ENCODE measurements at regions not wholly inside any gene's neighbourhood (a gene's known extent, or its start where the extent isn't known, plus 50 kb on each side); places are given as distances from the start of the nearest gene placed in this dataset.

DNA sequence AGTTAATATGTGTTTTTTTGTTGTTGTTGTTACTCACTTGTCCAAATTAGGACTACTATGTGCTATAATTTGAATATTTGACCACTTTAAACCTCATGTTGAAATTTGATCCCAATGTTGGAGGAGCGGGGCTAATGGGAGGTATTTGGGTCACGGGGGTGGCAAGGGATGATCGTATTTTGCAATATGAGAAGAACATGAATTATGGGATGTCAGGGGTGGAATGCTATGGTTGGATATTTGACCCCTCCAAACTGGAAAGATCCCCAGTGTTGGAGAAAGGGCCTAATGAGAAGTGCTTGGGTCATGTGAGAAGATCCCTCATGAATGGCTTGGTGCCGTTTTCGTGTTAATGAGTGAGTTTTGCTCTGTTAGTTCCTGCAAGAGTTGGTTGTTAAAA, 119.8 kb downstream of the NUDT12 start:
- TF ChIP-seq EZH2 (IDR thresholded peaks at IDR 0.05; ENCODE audit: borderline replicate concordance, insufficient read depth, low read length, poor library complexity, severe bottlenecking), result no peak
- TF ChIP-seq MXI1 (conservative IDR thresholded peaks at IDR 0.05; ENCODE audit: poor library complexity, severe bottlenecking), result no peak
- TF ChIP-seq, protein P1, sequence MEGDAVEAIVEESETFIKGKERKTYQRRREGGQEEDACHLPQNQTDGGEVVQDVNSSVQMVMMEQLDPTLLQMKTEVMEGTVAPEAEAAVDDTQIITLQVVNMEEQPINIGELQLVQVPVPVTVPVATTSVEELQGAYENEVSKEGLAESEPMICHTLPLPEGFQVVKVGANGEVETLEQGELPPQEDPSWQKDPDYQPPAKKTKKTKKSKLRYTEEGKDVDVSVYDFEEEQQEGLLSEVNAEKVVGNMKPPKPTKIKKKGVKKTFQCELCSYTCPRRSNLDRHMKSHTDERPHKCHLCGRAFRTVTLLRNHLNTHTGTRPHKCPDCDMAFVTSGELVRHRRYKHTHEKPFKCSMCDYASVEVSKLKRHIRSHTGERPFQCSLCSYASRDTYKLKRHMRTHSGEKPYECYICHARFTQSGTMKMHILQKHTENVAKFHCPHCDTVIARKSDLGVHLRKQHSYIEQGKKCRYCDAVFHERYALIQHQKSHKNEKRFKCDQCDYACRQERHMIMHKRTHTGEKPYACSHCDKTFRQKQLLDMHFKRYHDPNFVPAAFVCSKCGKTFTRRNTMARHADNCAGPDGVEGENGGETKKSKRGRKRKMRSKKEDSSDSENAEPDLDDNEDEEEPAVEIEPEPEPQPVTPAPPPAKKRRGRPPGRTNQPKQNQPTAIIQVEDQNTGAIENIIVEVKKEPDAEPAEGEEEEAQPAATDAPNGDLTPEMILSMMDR (IDR thresholded peaks at IDR 0.05; ENCODE audit: poor library complexity, severe bottlenecking), result no peak
- no peak for TF ChIP-seq RAD21 (conservative IDR thresholded peaks at IDR 0.05)
- no peak for TF ChIP-seq TAF1 (IDR thresholded peaks at IDR 0.05; ENCODE audit: low read depth)
- TF ChIP-seq EP300 (conservative IDR thresholded peaks at IDR 0.05; ENCODE audit: poor library complexity, severe bottlenecking), result no peak
- no peak for TF ChIP-seq REST (IDR thresholded peaks at IDR 0.05; ENCODE audit: borderline replicate concordance)
- TF ChIP-seq SMC3 (conservative IDR thresholded peaks at IDR 0.05; ENCODE audit: poor library complexity), result no peak
- TF ChIP-seq POLR2AphosphoS5 (IDR thresholded peaks at IDR 0.05), result no peak
- no peak overlapping the region for H3K9ac ChIP-seq (ENCODE audit: low read length)
- H3K4me2 ChIP-seq (ENCODE audit: low read length), result no peak overlapping the region
- H3K79me2 ChIP-seq (replicated peaks; ENCODE audit: insufficient read depth, low read length), result no peaks in the 10 kb centered on the region
- H3K27ac ChIP-seq (ENCODE audit: low read length), result no peak overlapping the region
- no peaks in the 10 kb centered on the region for H4K20me1 ChIP-seq (ENCODE audit: insufficient read depth)
- H3F3A ChIP-seq (ENCODE audit: insufficient read depth, low read length, poor library complexity, severe bottlenecking), result no peaks in the 10 kb centered on the region
- no peaks in the 10 kb centered on the region for H3K27me3 ChIP-seq (ENCODE audit: insufficient read depth, low read depth, low read length)
- no peak overlapping the region for H2AFZ ChIP-seq (ENCODE audit: low read depth, low read length)
- H3K9me3 ChIP-seq (ENCODE audit: low read length), result no peaks in the 10 kb centered on the region
- no peaks in the 10 kb centered on the region for H3K36me3 ChIP-seq (ENCODE audit: insufficient read depth, low read length)
- no peak overlapping the region for H3K4me3 ChIP-seq (ENCODE audit: low read length)
- H3K9me2 ChIP-seq (ENCODE audit: insufficient read depth, low read length), result no peaks in the 10 kb centered on the region

GRCh38 chr5:103441523-103441922, 121.1 kb downstream of the NUDT12 start:
- H3K79me2 ChIP-seq (replicated peaks; ENCODE audit: insufficient read depth, low read length), result no peaks in the 10 kb centered on the region
- H3K9ac ChIP-seq (ENCODE audit: low read length), result no peak overlapping the region
- no peaks in the 10 kb centered on the region for H4K20me1 ChIP-seq (ENCODE audit: insufficient read depth)
- H3K36me3 ChIP-seq (ENCODE audit: insufficient read depth, low read length), result no peaks in the 10 kb centered on the region
- H3K9me2 ChIP-seq (ENCODE audit: insufficient read depth, low read length), result no peaks in the 10 kb centered on the region
- no peaks in the 10 kb centered on the region for H3F3A ChIP-seq (ENCODE audit: insufficient read depth, low read length, poor library complexity, severe bottlenecking)
- no peak overlapping the region for H3K4me2 ChIP-seq (ENCODE audit: low read length)
- TF ChIP-seq, protein P1 (IDR thresholded peaks at IDR 0.05; ENCODE audit: poor library complexity, severe bottlenecking), result no peak
- no peak for TF ChIP-seq MXI1 (conservative IDR thresholded peaks at IDR 0.05; ENCODE audit: poor library complexity, severe bottlenecking)
- no peak for TF ChIP-seq EZH2 (IDR thresholded peaks at IDR 0.05; ENCODE audit: borderline replicate concordance, insufficient read depth, low read length, poor library complexity, severe bottlenecking)
- TF ChIP-seq SMC3 (conservative IDR thresholded peaks at IDR 0.05; ENCODE audit: poor library complexity), result no peak
- TF ChIP-seq EP300 (conservative IDR thresholded peaks at IDR 0.05; ENCODE audit: poor library complexity, severe bottlenecking), result no peak
- no peak for TF ChIP-seq REST (IDR thresholded peaks at IDR 0.05; ENCODE audit: borderline replicate concordance)
- no peak for TF ChIP-seq RAD21 (conservative IDR thresholded peaks at IDR 0.05)
- TF ChIP-seq POLR2AphosphoS5 (IDR thresholded peaks at IDR 0.05), result no peak
- TF ChIP-seq TAF1 (IDR thresholded peaks at IDR 0.05; ENCODE audit: low read depth), result no peak
- no peaks in the 10 kb centered on the region for H3K9me3 ChIP-seq (ENCODE audit: low read length)
- H2AFZ ChIP-seq (ENCODE audit: low read depth, low read length), result no peak overlapping the region
- no peak overlapping the region for H3K27ac ChIP-seq (ENCODE audit: low read length)
- no peaks in the 10 kb centered on the region for H3K27me3 ChIP-seq (ENCODE audit: insufficient read depth, low read depth, low read length)
- no peak overlapping the region for H3K4me3 ChIP-seq (ENCODE audit: low read length)
